Activated CD4-positive, alpha-beta T cell treated with anti-CD3 and anti-CD28 coated beads, Interleukin-10, Interleukin-2, amounts not matched to agents 100 ng/mL and 50 ng/mL, durations not matched to agents 16 hours and 8 hours (primary cell): ENCODE measurements at regions not wholly inside any gene's neighbourhood (a gene's known extent, or its start where the extent isn't known, plus 50 kb on each side); places are given as distances from the start of the nearest gene placed in this dataset.
A peak's percentile ranks its signal among the peaks of the same experiment; 100 is the strongest.
"Not testable (repeated sequence)": the region's sequence is repeated elsewhere in the genome, so short reads cannot be mapped to it uniquely, and the experiment has no call there.

Experiments
- DNase-seq: peaks from one replicate; pipeline ENCODE4 v3.0.0-alpha.2; 2020

- no peak for DNase-seq
Observed at GRCh38 chrX:140053846-140054245, 88.5 kb upstream of the CXorf66 start.

- DNase-seq = no peak
Observed at GRCh38 chrX:140050906-140051305, 85.6 kb upstream of the CXorf66 start.

GRCh38 chrX:140040386-140040785 is 75.1 kb upstream of the CXorf66 start:
- no peak for DNase-seq

GRCh38 chrX:140038842-140039241 is 73.5 kb upstream of the CXorf66 start:
- DNase-seq = no peak

GRCh38 chrX:140034916-140035315 is 69.6 kb upstream of the CXorf66 start:
- peak; percentile 9 for DNase-seq

- DNase-seq = no peak
Observed at GRCh38 chrX:140022482-140022881, 57.2 kb upstream of the CXorf66 start.

GRCh38 chrX:140019134-140019533 is 53.8 kb upstream of the CXorf66 start:
- DNase-seq = not testable (repeated sequence)
